Fibroblast of villous mesenchyme (primary cell): ENCODE measurements at regions not wholly inside any gene's neighbourhood (a gene's known extent, or its start where the extent isn't known, plus 50 kb on each side); places are given as distances from the start of the nearest gene placed in this dataset.

Experiments used
- DNase-seq: peaks from one replicate; pipeline ENCODE4 v3.0.0-alpha.2; 2010; ENCODE audit warnings: low read depth
- H3K4me3 ChIP-seq: 2 replicates; pipeline ENCODE4 v1.5.1; 2011; ENCODE audit warnings: low read depth, mild to moderate bottlenecking, low read length
- CTCF ChIP-seq: IDR thresholded peaks from 2 replicates; pipeline ENCODE4 v1.5.1; 2012; ENCODE audit warnings: low read depth, mild to moderate bottlenecking, low read length; ENCODE audit not compliant: insufficient read depth

- no peak for DNase-seq
- no peak overlapping the region for H3K4me3 ChIP-seq
- no peak for TF ChIP-seq CTCF
These were observed 139.3 kb downstream of the UNC5CL start for GRCh38 chr6:40899684-40900155.

- no peak for TF ChIP-seq CTCF
- no peak for DNase-seq
- no peak overlapping the region for H3K4me3 ChIP-seq
These were observed 140.9 kb downstream of the UNC5CL start for GRCh38 chr6:40898073-40898472.

- TF ChIP-seq CTCF, result no peak
These were observed 141.5 kb downstream of the UNC5CL start for GRCh38 chr6:40897390-40898003.

GRCh38 chr6:40896696-40897095 lies 142.3 kb downstream of the UNC5CL start:
- no peak overlapping the region for H3K4me3 ChIP-seq
- TF ChIP-seq CTCF, result no peak
- no peak for DNase-seq

More at GRCh38 chr6:40897390-40898003, 141.5 kb downstream of the UNC5CL start:
- H3K4me3 ChIP-seq, result no peak overlapping the region
- DNase-seq, result no peak

- TF ChIP-seq CTCF, result peak; percentile 75
- no peak overlapping the region for H3K4me3 ChIP-seq
- peak; percentile 51 for DNase-seq
These were observed 143.8 kb downstream of the UNC5CL start for GRCh38 chr6:40894962-40895799.

- TF ChIP-seq CTCF, result no peak
- DNase-seq, result no peak
- no peak overlapping the region for H3K4me3 ChIP-seq
These were observed 146.0 kb downstream of the UNC5CL start for GRCh38 chr6:40893021-40893420.

- TF ChIP-seq CTCF, result no peak
- no peak overlapping the region for H3K4me3 ChIP-seq
- no peak for DNase-seq
These were observed 146.8 kb downstream of the UNC5CL start for GRCh38 chr6:40892223-40892622.
